T-helper 1 cell treated with Interleukin-12 subunit alpha and Interleukin-12 subunit beta and Interleukin-4 antibody, amounts not matched to agents 30 ng/mL and 1 ng/mL, for 36 hours (primary cell): ENCODE measurements at regions not wholly inside any gene's neighbourhood (a gene's known extent, or its start where the extent isn't known, plus 50 kb on each side); places are given as distances from the start of the nearest gene placed in this dataset.

Source experiments
- intact Hi-C: fragments of 100-400 bp; cut with micrococcal nuclease; formaldehyde crosslinking; loops from one replicate; pipeline ENCODE4 v1.15.1; 2024

GRCh38 chr3:18082551-18083272, 340.3 kb upstream of the TBC1D5 start:
- intact Hi-C loops = no loop called here

- intact Hi-C loops = no loop called here
These were observed 337.8 kb upstream of the TBC1D5 start for GRCh38 chr3:18080198-18080689.

GRCh38 chr3:18079739-18080138, 337.3 kb upstream of the TBC1D5 start:
- intact Hi-C loops = no loop called here

GRCh38 chr3:18079062-18079461, 336.6 kb upstream of the TBC1D5 start:
- intact Hi-C loops = no loop called here

- intact Hi-C loops = no loop called here
These were observed 334.9 kb upstream of the TBC1D5 start for GRCh38 chr3:18077128-18077840.

- intact Hi-C loops = no loop called here
These were observed 333.9 kb upstream of the TBC1D5 start for GRCh38 chr3:18076301-18076700.

- intact Hi-C loops = no loop called here
These were observed 333.4 kb upstream of the TBC1D5 start for GRCh38 chr3:18075799-18076198.

GRCh38 chr3:18071833-18072232, 329.4 kb upstream of the TBC1D5 start:
- intact Hi-C loops = no loop called here

- intact Hi-C loops = no loop called here
These were observed 328.5 kb upstream of the TBC1D5 start for GRCh38 chr3:18070944-18071343.

GRCh38 chr3:18070231-18070630, 327.8 kb upstream of the TBC1D5 start:
- intact Hi-C loops = no loop called here

GRCh38 chr3:18069568-18069967, 327.1 kb upstream of the TBC1D5 start:
- intact Hi-C loops = no loop called here

- intact Hi-C loops = no loop called here
These were observed 324.6 kb upstream of the TBC1D5 start for GRCh38 chr3:18066899-18067582.

- intact Hi-C loops = no loop called here
These were observed 322.2 kb upstream of the TBC1D5 start for GRCh38 chr3:18064586-18064985.

- intact Hi-C loops = no loop called here
These were observed 320.2 kb upstream of the TBC1D5 start for GRCh38 chr3:18062657-18063025.

GRCh38 chr3:18061737-18062656, 319.6 kb upstream of the TBC1D5 start:
- intact Hi-C loops = no loop called here

- intact Hi-C loops = no loop called here
These were observed 316.2 kb upstream of the TBC1D5 start for GRCh38 chr3:18058666-18059065.

- intact Hi-C loops = no loop called here
These were observed 315.1 kb upstream of the TBC1D5 start for GRCh38 chr3:18057471-18058091.

- intact Hi-C loops = no loop called here
These were observed 312.2 kb upstream of the TBC1D5 start for GRCh38 chr3:18054625-18055024.

- intact Hi-C loops = no loop called here
These were observed 308.9 kb upstream of the TBC1D5 start for GRCh38 chr3:18051306-18051705.

- intact Hi-C loops = no loop called here
These were observed 306.7 kb upstream of the TBC1D5 start for GRCh38 chr3:18049096-18049495.

GRCh38 chr3:18047052-18047451, 304.6 kb upstream of the TBC1D5 start:
- intact Hi-C loops = no loop called here
